MCF 10A (cell line): ENCODE measurements at regions not wholly inside any gene's neighbourhood (a gene's known extent, or its start where the extent isn't known, plus 50 kb on each side); places are given as distances from the start of the nearest gene placed in this dataset.
A peak's percentile ranks its signal among the peaks of the same experiment; 100 is the strongest.

Experiments
- BruUV-seq: library from RNA; stranded (reverse); fragments of 400-500 nt; replicated peaks from 2 replicates; lab custom pipeline; 2021; lab: Mats Ljungman, UMichigan
- CTCF ChIA-PET: fragments of 300-600 bp; sonication (Branson Sonifier 250); formaldehyde crosslinking; extraction: SDS; loops from one replicate; lab custom pipeline; 2021; ENCODE audit warnings: antibody characterized with exemption, inconsistent platforms; lab: Yijun Ruan, JAX
- POLR2A ChIA-PET: fragments of 300-600, 350-650 bp; sonication (Branson Sonifier 250); formaldehyde crosslinking; extraction: SDS; loops from one replicate; lab custom pipeline; 2020; ENCODE audit warnings: antibody characterized with exemption, inconsistent platforms; lab: Yijun Ruan, JAX
- DNase-seq: peaks from one replicate; pipeline ENCODE4 v3.0.0-alpha.2; 2018; ENCODE audit not compliant: unreplicated experiment
- H3K27ac Mint-ChIP-seq: one replicate; pipeline ENCODE4 v1.8.0; 2022; ENCODE audit warnings: mild to moderate bottlenecking, low read depth, mixed read lengths; ENCODE audit not compliant: unreplicated experiment
- H3K27me3 Mint-ChIP-seq: one replicate; pipeline ENCODE4 v1.8.0; 2022; ENCODE audit warnings: mixed read lengths; ENCODE audit not compliant: insufficient read depth, unreplicated experiment
- H3K36me3 Mint-ChIP-seq: one replicate; pipeline ENCODE4 v1.8.0; 2022; ENCODE audit warnings: mild to moderate bottlenecking, moderate library complexity, mixed read lengths; ENCODE audit not compliant: insufficient read depth, unreplicated experiment
- H3K4me1 Mint-ChIP-seq: one replicate; pipeline ENCODE4 v1.8.0; 2022; ENCODE audit warnings: mixed read lengths; ENCODE audit not compliant: insufficient read depth, unreplicated experiment
- H3K4me3 Mint-ChIP-seq: one replicate; pipeline ENCODE4 v1.8.0; 2022; ENCODE audit warnings: mild to moderate bottlenecking, moderate library complexity, mixed read lengths; ENCODE audit not compliant: unreplicated experiment
- H3K9me3 Mint-ChIP-seq: one replicate; pipeline ENCODE4 v1.8.0; 2022; ENCODE audit warnings: mixed read lengths; ENCODE audit not compliant: unreplicated experiment
- CTCF ChIP-seq: fragments of 200-600 bp; IDR thresholded peaks from one replicate; pipeline ENCODE4 v1.8.0; 2022; ENCODE audit warnings: antibody characterized with exemption, mild to moderate bottlenecking; ENCODE audit not compliant: unreplicated experiment
- intact Hi-C: fragments of 100-400 bp; cut with micrococcal nuclease; formaldehyde crosslinking; loops from 2 replicates; pipeline ENCODE4 v1.14.1; 2022

- TF ChIP-seq CTCF, result no peak
- ChIA-PET POLR2A (no interaction called here), CTCF (interaction anchor here (0.7 kb wide), 1 partner anchor 122 kb away, joined by 3 read pairs; no protein-coding TSS in a partner anchor)
- H3K27ac Mint-ChIP-seq, result peak overlapping the region; percentile 73
- H3K4me3 Mint-ChIP-seq, result no peak overlapping the region
- intact Hi-C loops, result no loop called here
- H3K27me3 Mint-ChIP-seq, result no peaks in the 10 kb centered on the region
- no peaks in the 10 kb centered on the region for H3K36me3 Mint-ChIP-seq
- peak; percentile 85 for DNase-seq
- peaks cover 8% of the 10 kb centered on the region for H3K9me3 Mint-ChIP-seq
- no TSS peak for BruUV-seq
- peaks cover 24% of the 10 kb centered on the region for H3K4me1 Mint-ChIP-seq
Measured at GRCh38 chr4:53676402-53676871, 85.2 kb upstream of the LNX1 start.

- POLR2A ChIA-PET, result no interaction called here
- CTCF ChIA-PET, result no interaction called here
- no TSS peak for BruUV-seq
Measured at GRCh38 chr4:53674903-53675302, 83.6 kb upstream of the LNX1 start.

GRCh38 chr4:53672873-53673272 lies 81.6 kb upstream of the LNX1 start:
- intact Hi-C loops, result no loop called here
- BruUV-seq, result no TSS peak
- ChIA-PET POLR2A (no interaction called here), CTCF (interaction anchor here (0.5 to 1.3 kb wide), 3 partner anchors 11 to 920 kb away, joined by 3 to 4 read pairs (median 3); no protein-coding TSS in a partner anchor)
- H3K4me1 Mint-ChIP-seq, result peaks cover 19% of the 10 kb centered on the region
- H3K27me3 Mint-ChIP-seq, result no peaks in the 10 kb centered on the region
- TF ChIP-seq CTCF, result no peak
- no peak overlapping the region for H3K4me3 Mint-ChIP-seq
- H3K9me3 Mint-ChIP-seq, result peaks cover 8% of the 10 kb centered on the region
- H3K27ac Mint-ChIP-seq, result no peak overlapping the region
- no peaks in the 10 kb centered on the region for H3K36me3 Mint-ChIP-seq
- DNase-seq, result no peak

More at GRCh38 chr4:53674903-53675302, 83.6 kb upstream of the LNX1 start:
- intact Hi-C loops, result no loop called here
- H3K27me3 Mint-ChIP-seq, result no peaks in the 10 kb centered on the region
- H3K36me3 Mint-ChIP-seq, result no peaks in the 10 kb centered on the region
- TF ChIP-seq CTCF, result no peak
- no peaks in the 10 kb centered on the region for H3K9me3 Mint-ChIP-seq
- no peak overlapping the region for H3K4me3 Mint-ChIP-seq
- no peak for DNase-seq
- H3K4me1 Mint-ChIP-seq, result peaks cover 19% of the 10 kb centered on the region
- no peak overlapping the region for H3K27ac Mint-ChIP-seq

GRCh38 chr4:53671757-53672156 lies 80.5 kb upstream of the LNX1 start:
- Mint-ChIP-seq H3K27me3 (no peaks in the 10 kb centered on the region), H3K4me3 (no peak overlapping the region), H3K9me3 (peaks cover 11% of the 10 kb centered on the region), H3K36me3 (no peaks in the 10 kb centered on the region), H3K4me1 (peaks cover 12% of the 10 kb centered on the region), H3K27ac (no peak overlapping the region)
- ChIA-PET POLR2A (no interaction called here), CTCF (no interaction called here)
- no peak for DNase-seq
- intact Hi-C loops, result no loop called here
- no TSS peak for BruUV-seq
- no peak for TF ChIP-seq CTCF
